GM18858 (cell line): ENCODE measurements at regions not wholly inside any gene's neighbourhood (a gene's known extent, or its start where the extent isn't known, plus 50 kb on each side); places are given as distances from the start of the nearest gene placed in this dataset.

Source experiments
- ATAC-seq: cut with Tn5 transposase; IDR thresholded peaks from one replicate; pipeline ENCODE4 v1.9.1; 2021; ENCODE audit not compliant: unreplicated experiment

GRCh38 chr3:18051306-18051705 is 308.9 kb upstream of the TBC1D5 start:
- no peak for ATAC-seq

DNA sequence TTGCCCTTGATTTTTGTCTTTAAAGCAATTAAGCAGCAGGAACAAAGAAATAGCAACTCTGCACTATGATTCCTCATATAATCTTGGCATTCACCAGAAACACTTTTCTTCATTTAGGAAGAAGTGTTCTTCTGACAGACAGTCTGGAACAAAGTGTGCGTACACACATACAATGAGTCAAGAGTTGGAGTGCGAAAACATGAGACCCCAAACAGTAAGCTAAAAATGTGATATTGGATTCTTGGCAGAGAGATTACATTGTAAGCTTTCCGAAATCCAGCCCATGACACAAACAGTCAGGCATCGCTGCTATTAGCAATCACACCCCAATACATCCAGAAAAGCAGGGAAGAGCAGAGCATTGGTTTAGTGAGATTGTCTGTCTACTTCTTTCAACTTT is 306.7 kb upstream of the TBC1D5 start:
- no peak for ATAC-seq

- no peak for ATAC-seq
Observed at GRCh38 chr3:18047052-18047451, 304.6 kb upstream of the TBC1D5 start.

- ATAC-seq, result no peak
Observed at GRCh38 chr3:18046131-18046915, 303.9 kb upstream of the TBC1D5 start.

DNA sequence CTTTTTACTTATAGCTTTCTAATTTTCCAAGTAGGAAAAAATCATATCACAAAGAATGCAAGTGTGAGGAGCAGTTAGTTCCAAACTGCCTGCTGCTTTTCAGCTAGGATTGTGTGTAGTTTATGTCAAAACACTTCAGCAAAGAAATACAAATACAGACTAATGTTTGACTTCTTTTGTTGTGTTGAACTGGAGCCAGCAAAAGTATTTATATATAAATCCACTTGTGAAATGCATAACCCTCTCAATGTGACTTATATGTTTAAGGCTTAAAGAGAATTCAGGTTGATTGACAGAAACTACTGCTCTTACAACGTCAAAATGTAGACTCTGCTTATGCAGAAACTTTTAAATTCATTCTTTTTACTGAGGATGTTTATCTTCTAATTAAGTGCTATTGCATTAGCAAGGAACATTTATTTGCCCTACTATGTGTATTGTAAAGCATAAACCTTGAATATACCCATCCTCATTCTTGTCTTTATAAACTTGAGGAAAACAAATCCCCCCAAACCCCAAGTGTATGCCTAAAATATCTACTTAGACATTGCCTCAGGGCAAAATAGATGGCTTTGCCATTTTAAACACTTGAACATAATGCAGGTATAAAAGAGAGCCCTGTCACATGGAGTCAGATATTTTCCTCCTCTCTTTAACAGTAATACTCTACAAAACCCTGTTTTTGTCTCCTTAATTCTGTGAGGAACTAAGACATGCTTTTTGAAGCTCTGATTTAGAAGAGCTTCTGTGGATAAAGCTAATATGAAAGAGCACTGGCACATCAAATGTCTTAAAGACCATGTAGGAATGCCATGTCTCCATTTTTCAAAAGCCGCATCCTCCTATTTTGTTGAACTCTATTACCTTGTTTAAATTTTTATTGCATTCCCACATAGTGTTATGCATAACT is 302.8 kb upstream of the TBC1D5 start:
- no peak for ATAC-seq

DNA sequence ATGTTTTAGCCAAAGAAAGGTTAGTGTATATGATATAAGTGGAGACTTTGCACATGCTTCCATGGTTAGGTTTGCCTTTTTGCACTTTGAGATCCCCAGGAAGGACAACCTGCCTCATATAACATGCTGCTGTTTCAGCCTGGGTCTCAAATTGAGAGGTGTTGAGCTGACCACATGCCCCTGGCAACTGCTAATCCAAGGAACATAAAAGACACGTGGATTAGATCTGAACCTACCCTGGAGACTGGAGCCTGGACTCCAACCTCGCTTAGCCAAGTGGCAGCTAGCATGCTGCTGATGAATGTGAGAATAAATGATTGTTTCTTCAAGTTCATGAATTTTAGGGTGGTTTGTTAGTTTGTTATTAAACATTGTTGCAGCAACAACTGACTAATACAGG is 301.8 kb upstream of the TBC1D5 start:
- ATAC-seq, result no peak

DNA sequence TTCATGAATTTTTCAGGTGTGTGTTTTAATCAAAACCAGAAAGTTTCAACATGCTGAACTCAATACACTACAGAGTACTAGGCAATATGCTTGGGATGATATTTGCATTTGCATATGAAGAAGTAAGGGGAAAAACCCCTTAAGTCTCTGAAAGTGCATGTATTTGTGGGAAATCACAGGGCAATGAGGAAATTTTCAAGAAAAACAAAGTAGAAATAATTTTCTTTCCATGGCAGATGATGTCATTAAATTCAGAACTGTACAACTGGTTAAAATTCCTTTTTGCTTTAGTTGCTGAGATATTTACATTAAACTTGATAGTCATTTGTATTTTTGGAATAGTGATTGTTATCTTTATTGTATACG is 294.0 kb upstream of the TBC1D5 start:
- ATAC-seq, result no peak

DNA sequence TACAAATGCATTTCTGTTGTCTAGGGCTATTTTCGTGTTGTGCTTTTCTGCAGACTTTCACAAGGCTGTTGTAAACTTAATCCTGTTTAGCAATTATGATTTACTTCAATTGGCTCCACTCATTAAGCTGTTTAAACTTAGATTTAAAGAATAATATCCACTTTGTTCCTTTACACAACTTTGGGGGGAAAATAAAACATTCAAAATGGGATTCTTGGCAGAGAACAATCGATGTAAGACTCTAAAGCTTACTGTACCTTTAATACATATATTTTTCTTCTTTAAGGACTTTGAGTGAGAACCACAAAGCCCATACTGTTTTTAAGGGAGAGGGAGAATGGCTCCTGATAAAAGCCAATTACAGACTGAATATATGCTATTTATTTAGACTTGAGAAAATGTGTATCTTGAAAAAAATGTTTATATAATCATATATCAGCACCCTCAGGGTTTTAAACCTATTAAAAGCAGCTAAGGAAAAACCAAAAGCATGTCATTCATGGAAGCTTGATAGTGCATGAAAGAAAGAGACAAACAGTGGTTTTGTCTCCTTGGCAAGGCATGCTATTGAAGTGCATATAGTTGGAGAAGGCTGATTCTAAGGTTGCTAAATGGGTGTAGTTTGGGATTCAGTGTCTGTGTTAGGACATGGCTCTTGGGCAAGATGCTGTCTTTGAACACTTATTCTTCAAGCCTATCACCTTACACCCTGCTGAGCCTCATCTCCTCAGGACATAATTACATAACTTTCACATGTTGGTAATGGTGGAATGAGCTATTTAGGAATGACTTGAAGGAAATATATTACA is 293.4 kb upstream of the TBC1D5 start:
- no peak for ATAC-seq

DNA sequence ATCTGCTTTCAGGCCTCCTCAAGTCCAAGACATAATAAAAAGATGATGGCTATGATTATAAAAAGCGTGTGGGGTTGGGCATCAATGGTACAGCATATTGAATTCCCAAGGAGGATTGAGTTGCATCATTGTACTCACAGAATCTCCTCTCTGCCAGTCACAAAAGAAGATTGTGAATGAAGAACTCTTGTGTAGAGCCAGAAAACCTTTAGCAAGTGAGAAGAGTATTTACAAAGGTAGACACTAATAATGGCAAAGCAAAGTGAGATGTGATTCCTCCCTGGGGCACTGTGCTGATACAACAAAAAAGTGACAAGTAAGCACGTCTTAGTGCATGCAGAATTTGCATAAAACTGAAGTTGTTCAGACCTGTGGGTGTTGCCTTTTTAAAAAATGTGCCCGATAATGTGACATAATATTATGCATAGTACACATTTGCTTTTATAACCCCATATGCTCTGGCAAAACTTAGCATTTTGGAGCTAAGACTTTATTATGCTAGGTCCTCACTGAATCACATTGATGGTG is 291.2 kb upstream of the TBC1D5 start:
- no peak for ATAC-seq

DNA sequence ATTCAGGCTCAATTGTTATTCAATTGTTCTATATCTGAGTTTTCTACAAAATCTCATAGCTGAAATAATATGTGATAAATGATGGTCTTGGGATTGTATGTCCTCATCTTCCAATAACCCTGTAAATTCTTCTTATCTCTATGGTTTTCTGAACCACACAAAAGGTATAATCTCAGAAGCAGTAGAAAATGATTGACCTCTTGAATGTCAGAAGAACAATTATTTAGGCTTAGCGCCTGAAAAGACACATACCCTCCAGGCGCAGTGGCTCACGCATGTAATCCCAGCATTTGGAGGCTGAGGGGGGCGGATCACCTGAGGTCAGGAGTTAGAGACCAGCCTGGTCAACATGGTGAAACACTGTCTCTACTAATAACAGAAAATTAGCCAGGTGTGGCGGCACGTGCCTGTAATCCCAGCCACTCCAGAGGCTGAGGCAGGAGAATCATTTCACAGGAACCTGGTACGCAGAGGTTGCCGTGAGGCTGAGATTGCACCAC is 288.0 kb upstream of the TBC1D5 start:
- no peak for ATAC-seq

- ATAC-seq, result no peak
Observed at GRCh38 chr3:18027161-18027939, 284.9 kb upstream of the TBC1D5 start.

DNA sequence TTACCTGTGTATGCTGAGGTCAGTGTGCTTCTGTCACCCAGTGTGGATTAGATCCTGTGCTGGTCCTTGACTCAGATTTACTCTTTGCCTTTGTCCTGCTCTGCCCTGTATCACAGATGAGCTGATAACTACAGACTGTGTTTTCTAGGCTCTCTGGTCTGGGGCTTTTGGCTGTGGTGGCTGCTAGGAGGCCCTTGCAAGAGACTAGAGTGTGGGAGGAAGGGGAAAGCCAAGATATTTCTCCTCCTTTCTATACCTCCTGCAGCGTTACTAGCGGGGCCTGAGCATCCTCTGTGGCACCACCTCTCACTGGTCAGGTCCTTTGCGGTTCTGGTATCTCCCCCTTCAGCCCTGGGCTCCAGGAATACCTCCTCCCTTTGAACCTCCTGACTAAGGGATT is 282.3 kb upstream of the TBC1D5 start:
- ATAC-seq, result no peak

- ATAC-seq, result no peak
Observed at GRCh38 chr3:18019161-18019495, 276.7 kb upstream of the TBC1D5 start.

- ATAC-seq, result no peak
Observed at GRCh38 chr3:18018491-18019160, 276.2 kb upstream of the TBC1D5 start.

DNA sequence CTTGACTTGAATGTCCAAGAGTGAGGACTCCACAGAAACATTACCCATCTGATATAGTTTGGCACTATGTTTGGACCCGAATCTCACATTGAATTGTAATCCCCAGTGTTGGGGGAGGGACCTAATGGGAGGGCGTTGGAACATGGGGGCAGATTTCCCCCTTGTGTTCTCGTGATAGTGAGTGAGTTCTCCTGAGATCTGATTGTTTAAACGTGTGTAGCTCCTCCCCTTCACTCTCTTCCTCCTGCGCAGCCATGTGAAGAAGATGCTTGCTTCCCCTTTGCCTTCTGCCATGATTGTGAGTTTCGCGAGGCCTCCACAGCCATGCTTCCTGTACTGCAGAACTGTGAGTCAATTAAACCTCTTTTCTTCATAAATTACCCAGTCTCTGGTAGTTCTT is 273.9 kb upstream of the TBC1D5 start:
- ATAC-seq, result no peak

DNA sequence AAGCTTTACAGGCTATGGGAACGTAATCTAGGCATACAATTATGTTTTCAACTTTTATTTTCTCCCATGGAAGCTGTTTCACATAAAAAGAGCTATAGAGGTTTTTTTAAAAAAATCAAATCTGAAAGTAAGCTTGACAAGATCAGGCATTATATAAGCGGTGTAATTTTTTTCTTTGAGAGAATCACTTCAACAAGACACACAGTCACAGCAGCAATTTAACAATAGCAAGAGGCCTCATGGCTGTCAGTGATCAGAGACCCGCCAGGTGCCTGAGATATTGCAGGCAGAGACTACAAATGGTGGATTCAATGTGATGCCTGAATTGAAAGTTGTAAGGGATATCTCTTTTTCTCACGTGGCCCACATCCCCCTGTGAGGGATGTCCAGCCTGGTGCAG is 270.5 kb upstream of the TBC1D5 start:
- ATAC-seq, result no peak

GRCh38 chr3:18012436-18012835 is 270.0 kb upstream of the TBC1D5 start:
- ATAC-seq, result no peak

DNA sequence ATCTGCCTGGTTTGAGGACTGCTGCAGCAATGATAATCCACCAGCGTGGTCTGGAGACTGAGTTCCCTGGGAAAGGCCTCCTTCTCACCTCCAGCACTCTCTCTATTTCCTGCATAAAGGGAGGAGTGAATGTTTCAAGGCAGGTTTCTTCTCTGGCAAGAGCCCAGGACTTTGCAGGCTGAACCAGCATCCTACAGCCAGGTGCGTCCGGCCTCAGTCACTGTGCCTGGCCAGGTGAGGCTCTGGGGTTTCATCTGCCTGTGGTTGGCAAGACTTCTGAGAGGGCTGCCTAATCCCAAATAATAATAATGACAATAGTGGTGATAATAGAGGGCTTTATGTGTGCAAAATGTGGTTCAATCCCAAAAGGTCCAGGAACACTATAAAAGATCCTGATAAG is 269.0 kb upstream of the TBC1D5 start:
- no peak for ATAC-seq

- no peak for ATAC-seq
Observed at GRCh38 chr3:18010001-18010400, 267.6 kb upstream of the TBC1D5 start.
